ENCODE measurements at regions not wholly inside any gene's neighbourhood (a gene's known extent, or its start where the extent isn't known, plus 50 kb on each side); places are given as distances from the start of the nearest gene placed in this dataset.

DNA sequence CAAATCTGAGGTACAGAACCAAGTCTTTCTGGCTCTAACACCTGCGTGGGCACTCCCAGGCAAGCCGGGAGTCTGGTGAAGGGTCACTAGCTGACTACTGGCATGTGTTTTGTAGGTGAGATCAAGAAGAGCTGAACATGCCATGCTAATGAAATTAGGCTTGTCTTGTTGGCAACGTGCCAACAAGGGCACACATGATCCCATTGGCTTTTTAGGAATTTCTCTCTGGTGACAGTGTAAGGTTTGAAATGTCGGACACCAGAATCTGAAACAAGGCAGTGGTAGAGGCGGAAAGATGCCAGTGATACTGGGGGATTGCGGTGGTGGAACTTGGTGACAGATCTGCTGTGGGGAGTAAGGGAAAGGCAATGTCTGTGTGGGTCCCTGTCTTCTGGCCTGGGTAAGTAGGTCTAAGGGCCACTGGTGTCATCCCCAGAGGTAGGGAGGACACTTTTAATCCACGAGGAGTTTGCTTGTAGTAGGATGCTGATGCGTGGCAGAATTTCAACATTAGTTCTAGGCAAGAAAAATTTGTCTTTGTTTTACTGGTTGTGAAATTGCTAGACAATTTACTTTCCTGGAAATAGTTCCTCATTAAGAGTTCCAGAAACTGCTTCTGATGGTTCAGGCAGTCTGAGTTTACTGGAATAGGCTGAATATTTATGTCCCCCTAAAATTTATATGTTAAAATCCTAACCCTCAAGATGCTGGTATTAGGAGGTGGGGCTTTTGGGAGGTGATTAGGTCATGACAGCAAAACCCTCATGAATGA lies 52.6 kb upstream of the ACMSD start:
- TF ChIP-seq GATA2 (IDR thresholded peaks at IDR 0.05; ENCODE audit: low read depth, low read length) (no peak), GATA3 (IDR thresholded peaks at IDR 0.05; ENCODE audit: low read depth, low read length) (no peak)
